ENCODE measurements at regions not wholly inside any gene's neighbourhood (a gene's known extent, or its start where the extent isn't known, plus 50 kb on each side); places are given as distances from the start of the nearest gene placed in this dataset.

DNA sequence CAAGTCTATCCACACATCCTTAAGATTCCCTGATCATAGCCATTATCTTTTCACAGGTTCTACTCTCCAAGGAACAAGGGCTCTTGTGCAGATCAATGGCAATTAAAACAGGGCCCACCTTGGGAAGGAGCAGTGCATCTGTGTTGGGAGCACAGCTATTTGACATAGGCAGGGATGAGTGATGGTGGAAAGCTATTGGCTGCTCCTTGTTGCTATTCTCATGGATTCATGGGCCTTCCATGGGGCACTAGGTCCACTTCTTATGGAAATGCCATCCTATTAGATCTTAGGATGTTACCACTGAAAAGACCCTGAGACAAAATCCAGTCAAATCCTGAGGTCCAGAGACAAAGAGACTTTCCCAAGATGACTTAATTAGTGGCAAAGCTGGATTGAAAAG, 148.6 kb upstream of the MTNR1B start:
- Histone ChIP-seq H3K36me3 (no peaks in the 10 kb centered on the region), H3K9me3 (no peaks in the 10 kb centered on the region), H3K27ac (no peak overlapping the region), H3K4me3 (no peak overlapping the region), H3K4me1 (no peaks in the 10 kb centered on the region), H3K27me3 (no peaks in the 10 kb centered on the region)
- DNase-seq (ENCODE audit: low spot score) = no peak
- TF ChIP-seq, protein P1, sequence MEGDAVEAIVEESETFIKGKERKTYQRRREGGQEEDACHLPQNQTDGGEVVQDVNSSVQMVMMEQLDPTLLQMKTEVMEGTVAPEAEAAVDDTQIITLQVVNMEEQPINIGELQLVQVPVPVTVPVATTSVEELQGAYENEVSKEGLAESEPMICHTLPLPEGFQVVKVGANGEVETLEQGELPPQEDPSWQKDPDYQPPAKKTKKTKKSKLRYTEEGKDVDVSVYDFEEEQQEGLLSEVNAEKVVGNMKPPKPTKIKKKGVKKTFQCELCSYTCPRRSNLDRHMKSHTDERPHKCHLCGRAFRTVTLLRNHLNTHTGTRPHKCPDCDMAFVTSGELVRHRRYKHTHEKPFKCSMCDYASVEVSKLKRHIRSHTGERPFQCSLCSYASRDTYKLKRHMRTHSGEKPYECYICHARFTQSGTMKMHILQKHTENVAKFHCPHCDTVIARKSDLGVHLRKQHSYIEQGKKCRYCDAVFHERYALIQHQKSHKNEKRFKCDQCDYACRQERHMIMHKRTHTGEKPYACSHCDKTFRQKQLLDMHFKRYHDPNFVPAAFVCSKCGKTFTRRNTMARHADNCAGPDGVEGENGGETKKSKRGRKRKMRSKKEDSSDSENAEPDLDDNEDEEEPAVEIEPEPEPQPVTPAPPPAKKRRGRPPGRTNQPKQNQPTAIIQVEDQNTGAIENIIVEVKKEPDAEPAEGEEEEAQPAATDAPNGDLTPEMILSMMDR (IDR thresholded peaks at IDR 0.05) = no peak

DNA sequence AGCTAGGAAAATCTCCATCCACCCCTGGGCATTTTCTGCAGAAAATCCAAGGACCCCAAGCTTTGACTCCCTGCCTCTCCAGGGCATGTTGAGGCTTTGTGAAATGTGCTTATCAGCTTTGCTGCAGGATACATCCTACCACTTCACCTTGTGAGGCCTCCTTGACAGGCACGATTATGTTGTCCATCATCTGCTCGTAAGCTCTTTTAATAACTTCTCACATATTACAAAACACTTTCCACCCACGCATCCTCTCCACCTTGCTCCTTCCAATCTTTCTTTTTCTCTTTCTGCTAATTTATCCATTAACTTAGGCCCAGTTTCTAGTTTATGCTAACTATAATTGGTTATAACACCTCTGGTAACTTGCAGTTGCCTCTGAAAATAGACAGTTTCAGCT, 147.0 kb upstream of the MTNR1B start:
- no peaks in the 10 kb centered on the region for H3K9me3 ChIP-seq
- no peaks in the 10 kb centered on the region for H3K27me3 ChIP-seq
- no peak for DNase-seq (ENCODE audit: low spot score)
- no peaks in the 10 kb centered on the region for H3K36me3 ChIP-seq
- H3K27ac ChIP-seq = no peak overlapping the region
- no peaks in the 10 kb centered on the region for H3K4me1 ChIP-seq
- TF ChIP-seq, protein P1 (IDR thresholded peaks at IDR 0.05) = no peak
- no peak overlapping the region for H3K4me3 ChIP-seq

DNA sequence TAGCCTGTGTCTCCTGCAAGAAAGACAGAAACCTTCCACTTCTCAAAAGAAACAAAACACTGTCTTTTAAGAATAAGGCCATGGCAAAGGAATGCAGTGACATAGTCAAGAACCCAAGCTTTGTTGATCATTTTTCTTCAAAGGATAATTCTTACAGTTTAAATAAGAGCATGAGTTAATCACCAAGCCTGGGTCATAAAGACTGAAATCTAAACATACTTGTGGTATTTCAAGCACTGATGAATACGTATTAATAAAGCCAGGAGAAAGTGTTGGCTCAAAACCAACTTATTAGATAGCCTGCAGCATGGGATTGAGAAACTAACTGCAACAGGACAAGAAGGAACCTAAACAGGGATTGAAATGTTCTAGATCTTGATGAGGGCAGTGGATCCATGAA, 143.3 kb upstream of the MTNR1B start:
- no peak for DNase-seq (ENCODE audit: low spot score)
- Histone ChIP-seq H3K27ac (no peak overlapping the region), H3K36me3 (no peaks in the 10 kb centered on the region), H3K9me3 (no peaks in the 10 kb centered on the region), H3K4me3 (no peak overlapping the region), H3K4me1 (no peaks in the 10 kb centered on the region), H3K27me3 (no peaks in the 10 kb centered on the region)
- TF ChIP-seq, protein P1 (IDR thresholded peaks at IDR 0.05) = no peak

DNA sequence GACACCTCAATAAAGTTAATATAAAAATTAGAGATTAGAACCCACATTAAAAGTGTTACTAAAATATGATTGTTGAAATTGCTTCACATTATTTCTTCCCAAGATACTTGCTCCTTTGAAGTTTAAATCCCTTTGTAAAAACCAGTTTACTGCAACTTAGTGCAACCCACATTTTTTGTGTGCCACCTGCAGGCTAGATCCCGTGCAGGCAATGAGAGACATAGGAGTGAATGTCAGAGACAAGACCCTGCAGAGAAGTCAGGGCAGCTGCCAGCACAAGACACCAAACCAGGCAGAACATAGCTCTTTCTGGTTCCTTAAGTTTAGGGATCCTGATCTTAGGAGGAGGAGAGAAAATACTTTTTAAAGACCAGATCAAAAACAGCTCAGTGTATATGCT, 142.8 kb upstream of the MTNR1B start:
- Histone ChIP-seq H3K4me1 (no peaks in the 10 kb centered on the region), H3K27me3 (no peaks in the 10 kb centered on the region), H3K36me3 (no peaks in the 10 kb centered on the region), H3K9me3 (no peaks in the 10 kb centered on the region), H3K27ac (no peak overlapping the region), H3K4me3 (no peak overlapping the region)
- TF ChIP-seq, protein P1 (IDR thresholded peaks at IDR 0.05) = no peak
- no peak for DNase-seq (ENCODE audit: low spot score)

DNA sequence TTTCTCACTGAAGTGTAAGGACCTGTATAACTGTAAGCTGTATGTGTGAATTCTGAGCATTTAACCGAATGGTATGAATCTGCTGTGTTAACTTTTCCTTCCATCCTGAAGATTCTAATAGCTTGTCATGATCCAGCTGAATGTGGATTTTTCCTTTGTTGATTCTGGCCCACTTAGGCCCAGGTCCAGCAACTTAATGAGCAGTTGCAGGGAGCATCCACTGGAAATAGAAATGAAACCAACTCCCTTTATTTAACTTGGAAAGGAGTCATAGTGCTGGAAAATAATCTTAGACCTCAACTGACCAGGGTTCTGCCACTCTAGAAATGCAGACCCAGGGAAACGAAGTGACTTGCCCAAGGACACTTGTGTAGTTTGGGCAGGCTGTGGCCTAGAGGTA, 142.3 kb upstream of the MTNR1B start:
- Histone ChIP-seq H3K27ac (no peak overlapping the region), H3K4me3 (no peak overlapping the region), H3K4me1 (no peaks in the 10 kb centered on the region), H3K27me3 (no peaks in the 10 kb centered on the region), H3K36me3 (no peaks in the 10 kb centered on the region), H3K9me3 (no peaks in the 10 kb centered on the region)
- TF ChIP-seq, protein P1 (IDR thresholded peaks at IDR 0.05) = no peak
- no peak for DNase-seq (ENCODE audit: low spot score)

DNA sequence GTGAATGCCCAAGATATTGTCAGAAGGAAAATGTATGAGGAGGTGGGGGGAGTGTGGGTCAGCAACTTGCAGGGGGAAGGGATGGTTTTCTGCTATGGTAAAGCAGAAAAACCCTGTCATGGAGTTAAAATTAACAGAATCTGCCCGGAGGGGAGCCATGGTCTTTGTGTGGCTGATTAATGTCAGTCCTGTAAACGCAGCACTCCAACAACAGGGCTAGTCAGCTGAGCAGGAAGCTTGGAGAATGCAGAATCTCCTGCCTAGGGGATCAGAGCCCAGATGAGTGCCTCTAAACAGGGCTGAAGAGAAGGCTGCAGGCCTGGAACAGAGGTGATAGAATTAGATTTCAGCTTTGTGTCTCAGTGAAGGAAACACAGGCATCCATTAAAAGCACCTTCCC, 140.9 kb upstream of the MTNR1B start:
- Histone ChIP-seq H3K27me3 (no peaks in the 10 kb centered on the region), H3K4me1 (no peaks in the 10 kb centered on the region), H3K36me3 (no peaks in the 10 kb centered on the region), H3K4me3 (no peak overlapping the region), H3K9me3 (no peaks in the 10 kb centered on the region), H3K27ac (no peak overlapping the region)
- TF ChIP-seq, protein P1 (IDR thresholded peaks at IDR 0.05) = no peak
- DNase-seq (ENCODE audit: low spot score) = no peak

Data from right atrium auricular region (tissue), 2 donors.